Lung microvascular endothelial cell (primary cell): ENCODE measurements at regions not wholly inside any gene's neighbourhood (a gene's known extent, or its start where the extent isn't known, plus 50 kb on each side); places are given as distances from the start of the nearest gene placed in this dataset.
A peak's percentile ranks its signal among the peaks of the same experiment; 100 is the strongest.

Source experiments
- DNase-seq, 2 donors: peaks; one replicate each; pipeline versions ENCODE4 v3.0.0 to v3.0.0-alpha.2; 2010; ENCODE audit warnings: low read depth in 2 of 2

GRCh38 chr4:83725336-83726085, 189.6 kb downstream of the GPAT3 start:
- no peak for DNase-seq

- DNase-seq: no peak
Measured at GRCh38 chr4:83724485-83725335, 188.8 kb downstream of the GPAT3 start.

GRCh38 chr4:83723609-83724008, 187.7 kb downstream of the GPAT3 start:
- no peak for DNase-seq

- no peak for DNase-seq
Measured at GRCh38 chr4:83722730-83723269, 186.9 kb downstream of the GPAT3 start.

- no peak for DNase-seq
Measured at GRCh38 chr4:83716874-83717273, 181.0 kb downstream of the GPAT3 start.

GRCh38 chr4:83712890-83713289, 177.0 kb downstream of the GPAT3 start:
- DNase-seq: no peak

- DNase-seq: peak in 1 of 2 donors; percentile 3
Measured at GRCh38 chr4:83709627-83710026, 173.7 kb downstream of the GPAT3 start.

GRCh38 chr4:83708500-83709175, 172.7 kb downstream of the GPAT3 start:
- no peak for DNase-seq

- DNase-seq: no peak
Measured at GRCh38 chr4:83704786-83705185, 168.9 kb downstream of the GPAT3 start.

- DNase-seq: no peak
Measured at GRCh38 chr4:83703752-83704151, 167.8 kb downstream of the GPAT3 start.

GRCh38 chr4:83701041-83701440, 165.1 kb downstream of the GPAT3 start:
- DNase-seq: no peak

GRCh38 chr4:83699358-83699757, 163.4 kb downstream of the GPAT3 start:
- DNase-seq: no peak

GRCh38 chr4:83692028-83692427, 156.1 kb downstream of the GPAT3 start:
- DNase-seq: peak; percentile 3 to 4

- peak; percentile 4 to 40 for DNase-seq
Measured at GRCh38 chr4:83686166-83686565, 150.3 kb downstream of the GPAT3 start.

- DNase-seq: no peak
Measured at GRCh38 chr4:83679692-83680091, 143.8 kb downstream of the GPAT3 start.

GRCh38 chr4:83679254-83679653, 143.3 kb downstream of the GPAT3 start:
- no peak for DNase-seq

GRCh38 chr4:83677656-83678055, 141.7 kb downstream of the GPAT3 start:
- DNase-seq: no peak

- no peak for DNase-seq
Measured at GRCh38 chr4:83664741-83665140, 128.8 kb downstream of the GPAT3 start.

- no peak for DNase-seq
Measured at GRCh38 chr4:83664071-83664470, 128.2 kb downstream of the GPAT3 start.

GRCh38 chr4:83662204-83662603, 126.3 kb downstream of the GPAT3 start:
- DNase-seq: no peak

- DNase-seq: no peak
Measured at GRCh38 chr4:83661359-83661758, 125.5 kb downstream of the GPAT3 start.

GRCh38 chr4:83660578-83660977, 124.7 kb downstream of the GPAT3 start:
- DNase-seq: no peak
